Midbrain (tissue), 1 donor: ENCODE measurements at regions not wholly inside any gene's neighbourhood (a gene's known extent, or its start where the extent isn't known, plus 50 kb on each side); places are given as distances from the start of the nearest gene placed in this dataset.
A peak's percentile ranks its signal among the peaks of the same experiment; 100 is the strongest.
"Not testable (repeated sequence)": the region's sequence is repeated elsewhere in the genome, so short reads cannot be mapped to it uniquely, and the experiment has no call there.

ENCODE experiments used
- DNase-seq: peaks from one replicate; lab custom pipeline; 2025; lab: John Stamatoyannopoulos, UW

- no peak for DNase-seq
Observed at GRCh38 chr5:32534041-32534440, 51.3 kb upstream of the SUB1 start.

- DNase-seq: no peak
Observed at GRCh38 chr5:32531885-32532520, 53.4 kb upstream of the SUB1 start.

GRCh38 chr5:32527321-32527720 is 58.0 kb upstream of the SUB1 start:
- not testable (repeated sequence) for DNase-seq

- DNase-seq: no peak
Observed at GRCh38 chr5:32526810-32527209, 58.5 kb upstream of the SUB1 start.

GRCh38 chr5:32523625-32524024 is 61.7 kb upstream of the SUB1 start:
- DNase-seq: no peak

DNA sequence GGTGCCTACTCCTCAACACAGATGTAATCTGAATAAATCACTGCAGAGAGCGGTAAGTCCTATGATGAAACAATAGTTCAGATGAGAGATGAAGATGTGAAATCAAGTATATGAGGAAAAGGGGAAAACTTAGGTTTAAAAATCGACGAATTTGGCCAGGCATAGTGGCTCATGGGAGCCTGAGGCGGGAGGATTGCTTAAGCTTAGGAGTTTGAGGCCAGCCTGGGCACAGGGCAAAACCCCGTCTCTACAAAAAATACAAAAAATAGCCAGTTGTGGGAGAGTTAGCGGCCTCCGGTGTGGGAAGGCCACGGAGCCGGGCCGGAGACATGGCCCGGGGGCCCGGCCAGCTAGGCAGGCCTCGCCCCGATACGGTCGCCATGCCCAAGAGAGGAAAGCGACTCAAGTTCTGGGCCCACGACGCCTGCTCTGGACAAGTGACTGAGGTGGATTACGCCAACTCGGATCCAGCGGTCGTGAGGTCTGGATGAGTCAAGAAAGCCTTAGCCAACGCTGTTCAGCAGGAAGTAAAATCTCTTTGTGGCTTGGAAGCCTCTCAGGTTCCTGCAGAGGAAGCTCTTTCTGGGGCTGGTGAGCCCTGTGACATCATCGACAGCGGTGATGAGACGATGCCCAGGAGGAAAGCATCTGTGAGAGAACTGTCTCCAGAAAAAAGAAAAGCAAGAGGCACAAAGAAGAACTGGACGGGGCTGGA is 62.8 kb upstream of the SUB1 start:
- DNase-seq: no peak

- DNase-seq: no peak
Observed at GRCh38 chr5:32521481-32521880, 63.9 kb upstream of the SUB1 start.

DNA sequence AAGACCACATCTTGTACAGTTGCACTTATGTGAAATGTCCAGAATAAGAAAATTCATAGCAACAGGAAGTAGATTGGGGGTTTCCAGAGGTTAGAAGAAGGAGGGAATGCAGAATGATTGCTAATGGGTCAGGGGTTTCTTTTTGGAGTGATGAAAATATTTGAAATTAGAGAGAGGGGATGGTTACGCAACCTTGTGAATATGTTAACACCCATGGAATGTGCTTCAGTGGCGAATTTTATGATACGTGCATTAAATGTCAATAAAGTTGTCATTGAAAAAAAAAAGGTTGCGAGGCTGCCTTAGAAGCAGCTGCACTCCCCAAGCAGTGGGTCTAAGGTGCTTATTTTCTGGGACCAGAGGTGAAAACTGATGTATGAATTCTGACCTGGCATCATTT is 64.4 kb upstream of the SUB1 start:
- DNase-seq: no peak

DNA sequence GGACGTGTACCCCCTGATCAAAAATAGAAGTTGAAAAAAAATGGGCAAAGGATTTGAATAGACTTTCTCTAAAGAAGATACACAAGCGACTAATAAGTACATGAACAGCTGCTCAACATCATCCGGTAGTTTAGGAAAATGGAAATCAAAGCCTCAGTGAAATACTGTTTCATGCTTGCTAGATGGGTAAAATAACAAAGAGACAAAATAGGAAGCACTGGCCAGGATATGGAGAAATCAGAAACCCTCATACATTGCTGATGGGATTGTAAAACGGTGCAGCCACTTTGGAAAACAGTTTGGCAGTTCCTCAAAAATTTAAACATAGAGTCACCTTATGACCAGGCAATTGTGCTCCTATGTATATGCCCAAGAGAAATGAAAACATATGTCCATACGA is 65.0 kb upstream of the SUB1 start:
- no peak for DNase-seq

DNA sequence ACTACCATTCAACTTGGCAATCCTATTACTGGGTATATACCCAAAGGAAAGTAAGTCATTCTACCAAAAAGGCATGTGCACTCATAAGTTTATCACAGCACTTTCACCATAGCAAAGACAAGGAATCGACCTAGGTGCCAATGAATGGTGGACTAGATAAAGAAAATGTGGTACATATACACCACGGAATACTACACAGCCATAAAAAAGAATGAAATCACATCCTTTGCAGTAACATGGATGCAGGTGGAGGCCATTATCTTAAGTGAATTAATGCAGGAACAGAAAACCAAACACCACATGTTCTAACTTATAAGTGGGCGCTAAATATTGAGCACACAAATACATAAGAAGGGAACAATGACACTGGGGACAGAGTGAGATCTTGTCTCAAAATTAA is 65.8 kb upstream of the SUB1 start:
- DNase-seq: no peak

- DNase-seq: no peak
Observed at GRCh38 chr5:32514806-32515205, 70.3 kb upstream of the ZFR start.

DNA sequence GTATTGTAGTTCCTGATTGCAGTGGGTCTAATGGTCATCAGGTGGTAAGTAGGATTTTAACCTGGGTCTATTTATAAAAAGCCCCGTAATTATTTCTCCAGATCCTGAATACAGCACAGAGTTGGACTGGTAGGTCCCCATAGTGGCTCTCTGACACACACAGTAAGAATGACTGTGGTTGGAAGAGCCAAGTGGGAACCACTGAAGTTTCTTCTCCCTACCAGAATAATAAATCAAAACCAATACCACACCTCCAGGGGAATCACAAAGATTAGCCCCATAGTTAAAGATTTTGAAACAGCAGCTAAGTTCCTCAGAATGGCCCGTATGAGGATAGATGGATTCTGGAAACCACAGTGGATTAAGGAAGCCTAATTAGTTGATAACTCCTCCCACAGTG is 68.4 kb upstream of the ZFR start:
- no peak for DNase-seq

DNA sequence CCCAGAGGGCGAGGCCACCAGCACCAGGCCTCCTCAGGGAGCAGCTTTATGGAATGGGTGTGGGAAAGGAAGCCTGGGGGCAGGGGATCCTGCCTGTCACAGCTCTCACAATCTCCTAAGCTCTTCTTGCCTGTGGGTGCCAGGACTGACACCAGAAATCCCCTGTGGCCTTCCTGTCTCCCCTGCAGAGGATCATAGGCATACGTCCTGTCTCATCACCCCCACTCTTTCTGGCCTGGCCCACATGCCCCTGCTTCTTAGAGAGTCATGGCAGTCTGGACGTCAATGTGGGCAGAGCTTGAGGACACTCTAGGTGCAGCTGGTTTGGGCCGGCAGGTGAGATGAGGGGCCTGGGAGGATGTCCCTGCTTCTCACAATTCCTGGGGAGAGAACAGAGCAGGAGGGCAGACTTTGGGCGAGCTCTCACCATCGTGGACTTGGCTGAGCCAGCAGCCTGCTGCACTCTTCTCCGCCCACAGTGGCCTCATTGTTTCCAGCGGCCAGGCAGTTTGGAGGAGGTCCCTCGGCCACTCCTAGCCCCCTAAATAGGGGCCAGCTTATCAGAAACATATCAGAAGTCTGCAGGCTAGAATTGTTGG is 67.3 kb upstream of the ZFR start:
- no peak for DNase-seq

DNA sequence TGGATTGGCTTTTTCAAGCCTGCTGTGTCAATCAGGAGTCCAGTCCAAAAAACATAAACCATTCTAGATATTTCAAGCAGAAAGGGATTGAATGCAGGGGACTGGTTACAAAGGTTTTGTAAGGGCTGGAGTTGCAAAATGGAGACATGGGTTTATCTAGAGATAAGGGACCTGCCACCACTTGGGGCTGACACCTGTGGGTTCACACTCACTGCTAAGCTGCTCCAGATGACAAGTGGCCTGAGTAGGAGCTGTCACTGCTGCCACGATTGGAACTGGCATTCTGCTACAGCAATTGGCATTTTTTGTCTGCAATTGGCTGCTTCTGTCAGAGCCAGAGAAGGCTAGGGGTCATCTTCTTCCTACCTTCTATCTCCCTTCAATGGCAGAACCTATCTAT is 66.3 kb upstream of the ZFR start:
- DNase-seq: no peak

GRCh38 chr5:32508806-32509805 is 64.6 kb upstream of the ZFR start:
- no peak for DNase-seq

- no peak for DNase-seq
Observed at GRCh38 chr5:32507738-32508434, 63.3 kb upstream of the ZFR start.

- no peak for DNase-seq
Observed at GRCh38 chr5:32506799-32507198, 62.3 kb upstream of the ZFR start.

- DNase-seq: peak; percentile 38
Observed at GRCh38 chr5:32506201-32506661, 61.7 kb upstream of the ZFR start.

DNA sequence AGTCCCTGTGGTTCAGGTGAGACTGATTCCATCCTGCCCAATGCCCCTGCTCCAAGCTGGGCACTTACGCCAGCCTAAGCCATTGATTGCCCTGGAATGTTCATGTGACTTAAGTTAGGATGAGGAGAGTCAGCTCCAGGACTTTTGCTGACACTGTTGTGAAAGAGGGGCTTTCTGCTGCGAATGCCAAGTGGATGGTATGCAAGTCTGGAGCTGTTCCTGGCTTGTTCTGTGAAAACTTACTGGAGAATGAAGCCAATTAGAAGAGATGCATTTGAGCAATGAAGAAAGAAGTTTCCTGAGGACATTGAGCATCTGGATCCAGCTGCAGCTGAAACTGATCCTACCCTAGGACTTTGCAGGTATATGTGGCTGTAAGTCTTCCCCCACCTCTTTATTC is 61.2 kb upstream of the ZFR start:
- DNase-seq: no peak

DNA sequence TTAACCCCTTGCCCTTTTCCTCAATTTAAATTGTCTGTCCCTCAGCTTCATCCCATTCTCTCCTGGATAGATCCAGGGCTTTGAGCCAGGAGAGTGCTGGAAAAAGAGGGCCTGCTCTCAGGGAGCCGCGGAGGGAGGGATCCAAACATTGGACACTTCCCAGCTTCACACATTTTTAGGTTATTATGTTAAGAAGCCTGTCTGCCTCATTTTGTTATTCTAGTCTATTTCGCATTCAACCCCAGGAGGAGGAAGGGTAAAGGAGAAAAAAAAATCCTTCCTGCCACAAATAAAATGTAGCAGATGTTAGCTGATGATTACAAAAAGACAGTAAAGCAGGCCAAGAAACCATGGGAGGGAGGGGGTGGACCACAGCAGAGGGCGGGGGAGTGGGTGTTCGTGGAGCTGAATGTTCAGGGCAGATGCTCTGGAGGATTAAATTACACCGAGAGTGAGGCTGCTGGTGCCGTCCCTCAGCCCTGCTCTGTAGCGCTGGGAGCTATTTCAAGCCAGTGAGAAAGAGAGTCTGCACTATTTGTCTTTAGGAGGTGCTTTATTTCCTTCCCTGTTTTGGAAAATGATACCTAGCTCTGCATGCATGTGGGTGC is 60.6 kb upstream of the ZFR start:
- DNase-seq: peak; percentile 38

DNA sequence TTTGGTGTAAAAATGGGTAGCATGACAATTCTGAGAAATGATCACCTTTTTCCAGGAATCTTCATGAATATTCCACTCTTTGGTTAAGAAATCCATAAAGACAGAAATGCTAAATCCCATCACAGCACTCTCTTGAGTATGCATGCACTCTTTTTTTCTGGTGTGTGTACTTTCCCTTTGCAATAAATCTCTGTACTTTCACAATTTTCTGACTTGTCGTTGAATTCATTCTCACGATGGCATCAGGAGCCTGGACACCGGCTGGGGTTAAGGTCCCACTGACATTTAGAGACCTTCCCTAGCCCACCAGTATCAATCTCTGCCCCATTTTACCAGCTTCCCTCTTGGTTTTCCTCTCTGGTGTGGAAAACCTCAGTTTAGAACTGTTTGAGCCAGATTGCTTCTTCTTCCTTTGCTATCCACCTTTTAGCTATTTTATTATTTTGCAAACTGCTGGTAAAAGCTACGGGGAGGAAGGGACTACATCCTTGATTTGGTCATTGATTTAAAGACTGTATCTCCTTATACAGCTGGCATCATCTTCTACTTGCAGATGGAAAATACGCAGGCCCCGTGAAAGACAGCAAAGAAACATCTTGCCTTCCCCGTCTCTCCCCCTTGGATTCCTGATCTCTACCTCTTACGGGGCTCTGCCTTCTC is 59.9 kb upstream of the ZFR start:
- DNase-seq: no peak
